IMR-90 (cell line): ENCODE measurements at regions not wholly inside any gene's neighbourhood (a gene's known extent, or its start where the extent isn't known, plus 50 kb on each side); places are given as distances from the start of the nearest gene placed in this dataset.

Source experiments
- BHLHE40 ChIP-seq: fragments of 150-350 bp; IDR thresholded peaks from 2 replicates; pipeline ENCODE4 v1.6.1; 2016; ENCODE audit warnings: mild to moderate bottlenecking, low read depth, low read length
- CEBPB ChIP-seq: IDR thresholded peaks from 2 replicates; pipeline ENCODE4 v1.6.1; 2012; ENCODE audit warnings: low read depth, low read length, improper control_type of control experiment
- CHD1 ChIP-seq: IDR thresholded peaks from 2 replicates; pipeline ENCODE4 v1.6.1; 2012; ENCODE audit warnings: low read depth, low read length, improper control_type of control experiment
- CTCF ChIP-seq: conservative IDR thresholded peaks from 2 replicates; pipeline ENCODE4 v1.5.1; 2012; ENCODE audit warnings: mild to moderate bottlenecking, low read depth, low read length, improper control_type of control experiment
- ELK1 ChIP-seq: fragments of 150-350 bp; IDR thresholded peaks from 2 replicates; pipeline ENCODE4 v1.6.1; 2016; ENCODE audit warnings: low read depth, mild to moderate bottlenecking, low read length, moderate library complexity, borderline replicate concordance
- MAFK ChIP-seq: IDR thresholded peaks from 2 replicates; pipeline ENCODE4 v1.6.1; 2012; ENCODE audit warnings: low read depth, low read length, improper control_type of control experiment
- MXI1 ChIP-seq: IDR thresholded peaks from 2 replicates; pipeline ENCODE4 v1.6.1; 2012; ENCODE audit warnings: low read depth, mild to moderate bottlenecking, low read length, moderate library complexity, borderline replicate concordance
- NFE2L2 ChIP-seq: fragments of 150-350 bp; IDR thresholded peaks from 2 replicates; pipeline ENCODE4 v1.6.1; 2016; ENCODE audit warnings: low read depth, mild to moderate bottlenecking, low read length
- POLR2A ChIP-seq: IDR thresholded peaks from 2 replicates; pipeline ENCODE4 v1.6.1; 2012; ENCODE audit warnings: mild to moderate bottlenecking, low read depth, low read length
- RAD21 ChIP-seq: IDR thresholded peaks from 2 replicates; pipeline ENCODE4 v1.6.1; 2012; ENCODE audit warnings: low read length, improper control_type of control experiment
- RCOR1 ChIP-seq: IDR thresholded peaks from 2 replicates; pipeline ENCODE4 v1.6.1; 2012; ENCODE audit warnings: mild to moderate bottlenecking, low read length, improper control_type of control experiment; ENCODE audit not compliant: insufficient replicate concordance
- RFX5 ChIP-seq: IDR thresholded peaks from 2 replicates; pipeline ENCODE4 v1.8.0; 2012; ENCODE audit warnings: low read depth, mild to moderate bottlenecking, low read length, moderate library complexity
- SMC3 ChIP-seq: fragments of 150-350 bp; IDR thresholded peaks from 2 replicates; pipeline ENCODE4 v1.6.1; 2016; ENCODE audit warnings: low read depth, mild to moderate bottlenecking, antibody characterized with exemption, low read length, moderate library complexity
- USF2 ChIP-seq: fragments of 150-350 bp; IDR thresholded peaks from 2 replicates; pipeline ENCODE4 v1.6.1; 2017; ENCODE audit warnings: mild to moderate bottlenecking, antibody characterized with exemption, low read length, low read depth

- TF ChIP-seq CTCF (no peak), RFX5 (no peak), POLR2A (no peak), MAFK (no peak), RAD21 (no peak), CEBPB (no peak), RCOR1 (no peak), SMC3 (no peak), MXI1 (no peak), NFE2L2 (no peak), CHD1 (no peak), USF2 (no peak), ELK1 (no peak), BHLHE40 (no peak)
Observed at GRCh38 chr19:29320086-29320485, 107.1 kb upstream of the UQCRFS1 start.
